Keratinocyte (primary cell): ENCODE measurements at regions not wholly inside any gene's neighbourhood (a gene's known extent, or its start where the extent isn't known, plus 50 kb on each side); places are given as distances from the start of the nearest gene placed in this dataset.

Experiments
- DNase-seq: peaks from one replicate; pipeline ENCODE4 v3.0.0-alpha.2; 2011; ENCODE audit warnings: low read depth, missing footprints, low spot score
- FAIRE-seq: peaks from 2 replicates; lab custom pipeline; 2011; peaks lifted over from hg19 to GRCh38; lab: Jason Lieb, UNC
- H2AFZ ChIP-seq: 2 replicates; pipeline ENCODE4 v1.6.0; 2012; ENCODE audit warnings: low read length, control low read depth, inconsistent platforms; ENCODE audit not compliant: control insufficient read depth
- H3K27ac ChIP-seq: 2 replicates; pipeline ENCODE4 v1.5.1; 2011; ENCODE audit warnings: low read length; ENCODE audit not compliant: control insufficient read depth, insufficient read depth
- H3K27me3 ChIP-seq: 3 replicates; pipeline ENCODE4 v1.6.0; 2011; ENCODE audit warnings: low read length; ENCODE audit not compliant: control insufficient read depth, insufficient read depth; ENCODE audit errors: extremely low read depth
- H3K36me3 ChIP-seq, 2 experiments: 2 replicates in 1 of 2; 3 replicates in 1 of 2; pipeline ENCODE4 v1.5.1; 2011; ENCODE audit warnings: low read length in 2 of 2, mild to moderate bottlenecking in 1 of 2; ENCODE audit not compliant: control insufficient read depth in 2 of 2, insufficient read depth in 2 of 2; ENCODE audit errors: extremely low read depth in 1 of 2
- H3K4me1 ChIP-seq: 3 replicates; pipeline ENCODE4 v1.5.1; 2011; ENCODE audit warnings: low read length; ENCODE audit not compliant: control insufficient read depth, insufficient read depth; ENCODE audit errors: extremely low read depth
- H3K4me2 ChIP-seq: 3 replicates; pipeline ENCODE4 v1.6.0; 2011; ENCODE audit warnings: low read depth, low read length; ENCODE audit not compliant: control insufficient read depth, insufficient read depth; ENCODE audit errors: extremely low read depth
- H3K4me3 ChIP-seq, 3 experiments: fragments of 200-600 bp in 1 of 3; sonication (generic) in 1 of 3; 2 replicates in 2 of 3; 3 replicates in 1 of 3; pipeline ENCODE4 v1.5.1; 2011 to 2016; ENCODE audit warnings: low read length in 3 of 3, mild to moderate bottlenecking in 3 of 3, control low read depth in 2 of 3, inconsistent platforms in 1 of 3, low read depth in 1 of 3, mixed read lengths in 1 of 3, mixed run types in 1 of 3, moderate library complexity in 1 of 3; ENCODE audit not compliant: control insufficient read depth in 2 of 3, insufficient read depth in 2 of 3; ENCODE audit errors: extremely low read depth in 1 of 3
- H3K79me2 ChIP-seq: 2 replicates; pipeline ENCODE4 v1.6.0; 2012; ENCODE audit warnings: low read length; ENCODE audit not compliant: control insufficient read depth, insufficient read depth
- H3K9ac ChIP-seq: 3 replicates; pipeline ENCODE4 v1.6.0; 2011; ENCODE audit warnings: low read length; ENCODE audit not compliant: control insufficient read depth, insufficient read depth; ENCODE audit errors: extremely low read depth
- H3K9me1 ChIP-seq: 3 replicates; pipeline ENCODE4 v1.6.0; 2011; ENCODE audit warnings: low read length; ENCODE audit not compliant: control insufficient read depth, insufficient read depth; ENCODE audit errors: extremely low read depth
- H3K9me3 ChIP-seq: 2 replicates; pipeline ENCODE4 v1.5.1; 2012; ENCODE audit warnings: low read depth, low read length; ENCODE audit not compliant: control insufficient read depth
- H4K20me1 ChIP-seq: 3 replicates; pipeline ENCODE4 v1.6.0; 2011; ENCODE audit warnings: low read length; ENCODE audit not compliant: control insufficient read depth, insufficient read depth; ENCODE audit errors: extremely low read depth
- EZH2 ChIP-seq: IDR thresholded peaks from one replicate; pipeline ENCODE4 v1.6.1; 2012; ENCODE audit warnings: inconsistent platforms, mild to moderate bottlenecking, low read length, moderate library complexity
- dilution Hi-C: fragments of 300-500 bp; cut with MboI; formaldehyde crosslinking; loops from one replicate; pipeline ENCODE4 v1.7.0; 2020; ENCODE audit warnings: low sequenced_read_pairs; ENCODE audit not compliant: extremely low pct_ligation_motif_present
- TF ChIP-seq, protein P1 (sequence below), 3 experiments: IDR thresholded peaks in 1 of 3; conservative IDR thresholded peaks in 1 of 3; optimal IDR thresholded peaks in 1 of 3; 2 replicates in 2 of 3; 3 replicates in 1 of 3; pipeline versions ENCODE3 to v1.5.1; 2011; ENCODE audit warnings: low read length in 3 of 3, mild to moderate bottlenecking in 3 of 3, moderate library complexity in 2 of 3, control low read depth in 1 of 3, inconsistent platforms in 1 of 3; ENCODE audit not compliant: insufficient read depth in 2 of 3; ENCODE audit errors: extremely low read depth in 1 of 3

DNA sequence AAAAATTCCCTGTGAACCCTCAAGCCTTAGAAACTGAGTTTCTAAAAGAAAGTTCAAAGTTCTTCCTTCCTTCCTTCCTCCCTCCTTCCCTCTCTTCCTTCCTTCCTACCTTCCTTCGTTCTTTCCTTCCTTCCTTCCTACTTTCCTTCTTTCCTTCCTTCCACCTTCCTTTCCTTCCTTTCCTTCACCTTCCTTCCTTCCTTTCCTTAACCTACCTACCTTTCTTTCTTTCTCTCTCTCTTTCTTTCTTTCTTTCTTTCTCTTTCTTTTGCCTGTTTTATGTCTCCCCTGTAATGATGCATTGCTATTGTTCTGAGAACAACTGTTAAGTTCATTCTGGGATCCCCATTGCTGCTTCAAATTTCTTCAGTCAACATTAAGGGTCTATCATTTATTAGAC lies 551.1 kb downstream of the TFEC start:
- dilution Hi-C loops, result no loop called here
- Histone ChIP-seq H4K20me1 (no peaks in the 10 kb centered on the region), H3K36me3 (no peaks in the 10 kb centered on the region), H3K4me1 (no peaks in the 10 kb centered on the region), H2AFZ (no peak overlapping the region), H3K27ac (no peak overlapping the region), H3K9me3 (no peaks in the 10 kb centered on the region), H3K4me2 (no peak overlapping the region), H3K9me1 (no peaks in the 10 kb centered on the region), H3K79me2 (no peaks in the 10 kb centered on the region), H3K27me3 (peaks cover 23% of the 10 kb centered on the region), H3K4me3 (no peak overlapping the region), H3K9ac (no peak overlapping the region)
- no peak for DNase-seq
- TF ChIP-seq, protein P1, sequence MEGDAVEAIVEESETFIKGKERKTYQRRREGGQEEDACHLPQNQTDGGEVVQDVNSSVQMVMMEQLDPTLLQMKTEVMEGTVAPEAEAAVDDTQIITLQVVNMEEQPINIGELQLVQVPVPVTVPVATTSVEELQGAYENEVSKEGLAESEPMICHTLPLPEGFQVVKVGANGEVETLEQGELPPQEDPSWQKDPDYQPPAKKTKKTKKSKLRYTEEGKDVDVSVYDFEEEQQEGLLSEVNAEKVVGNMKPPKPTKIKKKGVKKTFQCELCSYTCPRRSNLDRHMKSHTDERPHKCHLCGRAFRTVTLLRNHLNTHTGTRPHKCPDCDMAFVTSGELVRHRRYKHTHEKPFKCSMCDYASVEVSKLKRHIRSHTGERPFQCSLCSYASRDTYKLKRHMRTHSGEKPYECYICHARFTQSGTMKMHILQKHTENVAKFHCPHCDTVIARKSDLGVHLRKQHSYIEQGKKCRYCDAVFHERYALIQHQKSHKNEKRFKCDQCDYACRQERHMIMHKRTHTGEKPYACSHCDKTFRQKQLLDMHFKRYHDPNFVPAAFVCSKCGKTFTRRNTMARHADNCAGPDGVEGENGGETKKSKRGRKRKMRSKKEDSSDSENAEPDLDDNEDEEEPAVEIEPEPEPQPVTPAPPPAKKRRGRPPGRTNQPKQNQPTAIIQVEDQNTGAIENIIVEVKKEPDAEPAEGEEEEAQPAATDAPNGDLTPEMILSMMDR (optimal IDR thresholded peaks at IDR 0.05 in 1 of 3, IDR thresholded peaks at IDR 0.05 in 1 of 3, conservative IDR thresholded peaks at IDR 0.05 in 1 of 3; ENCODE audit: extremely low read depth in 1 of 3, insufficient read depth in 2 of 3, low read length in 3 of 3), result no peak
- no peak for TF ChIP-seq EZH2
- no peak for FAIRE-seq

DNA sequence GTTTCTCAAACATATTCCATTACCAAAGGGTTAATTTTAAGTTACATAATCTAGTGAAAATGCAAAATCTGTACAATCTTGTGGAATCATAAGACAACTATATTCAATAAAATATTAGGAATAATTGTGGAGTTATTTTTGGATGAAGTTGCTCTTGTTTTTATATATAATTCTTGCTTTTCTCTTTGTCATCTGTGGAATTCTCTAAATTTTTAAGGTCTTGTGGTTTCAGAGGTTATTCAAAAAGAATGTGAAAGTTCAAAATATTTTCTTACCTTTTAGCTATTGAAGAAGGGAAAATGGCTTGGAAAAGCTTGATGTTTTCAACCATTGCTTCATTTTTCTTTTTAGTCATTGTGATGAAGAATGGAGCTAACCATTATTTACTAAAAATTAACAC lies 552.1 kb downstream of the TFEC start:
- dilution Hi-C loops, result no loop called here
- Histone ChIP-seq H3K9ac (no peak overlapping the region), H3K27ac (no peak overlapping the region), H3K9me3 (no peaks in the 10 kb centered on the region), H3K9me1 (no peaks in the 10 kb centered on the region), H3K4me3 (no peak overlapping the region), H2AFZ (no peak overlapping the region), H3K4me1 (no peaks in the 10 kb centered on the region), H3K36me3 (no peaks in the 10 kb centered on the region), H4K20me1 (no peaks in the 10 kb centered on the region), H3K4me2 (no peak overlapping the region), H3K27me3 (peaks cover 23% of the 10 kb centered on the region), H3K79me2 (no peaks in the 10 kb centered on the region)
- TF ChIP-seq EZH2, result no peak
- TF ChIP-seq, protein P1 (optimal IDR thresholded peaks at IDR 0.05 in 1 of 3, IDR thresholded peaks at IDR 0.05 in 1 of 3, conservative IDR thresholded peaks at IDR 0.05 in 1 of 3; ENCODE audit: extremely low read depth in 1 of 3, insufficient read depth in 2 of 3, low read length in 3 of 3), result no peak
- DNase-seq, result no peak
- no peak for FAIRE-seq
